IgD-negative memory B cell (primary cell): ENCODE measurements at regions not wholly inside any gene's neighbourhood (a gene's known extent, or its start where the extent isn't known, plus 50 kb on each side); places are given as distances from the start of the nearest gene placed in this dataset.
"Not testable (repeated sequence)": the region's sequence is repeated elsewhere in the genome, so short reads cannot be mapped to it uniquely, and the experiment has no call there.

ENCODE experiments used
- H3K27ac Mint-ChIP-seq, 3 donors: one replicate each; pipeline ENCODE4 v1.8.0; 2020 to 2022; ENCODE audit warnings: mild to moderate bottlenecking in 3 of 3, mixed read lengths in 3 of 3, moderate library complexity in 1 of 3
- H3K27me3 Mint-ChIP-seq: one replicate; pipeline ENCODE4 v1.8.0; 2021; ENCODE audit warnings: mixed read lengths
- H3K36me3 Mint-ChIP-seq: one replicate; pipeline ENCODE4 v1.8.0; 2020; ENCODE audit warnings: mild to moderate bottlenecking, mixed read lengths
- H3K4me1 Mint-ChIP-seq, 3 donors: one replicate each; pipeline ENCODE4 v1.8.0; 2020 to 2022; ENCODE audit warnings: mixed read lengths in 3 of 3, mild to moderate bottlenecking in 1 of 3
- H3K4me3 Mint-ChIP-seq, 4 donors: one replicate each; pipeline ENCODE4 v1.8.0; 2020 to 2022; ENCODE audit warnings: mild to moderate bottlenecking in 4 of 4, mixed read lengths in 4 of 4, moderate library complexity in 3 of 4
- H3K9me3 Mint-ChIP-seq, 3 donors: one replicate each; pipeline ENCODE4 v1.8.0; 2020 to 2021; ENCODE audit warnings: mixed read lengths in 3 of 3, mild to moderate bottlenecking in 1 of 3

GRCh38 chr11:105388006-105388405 lies 221.9 kb upstream of the GRIA4 start:
- Mint-ChIP-seq H3K4me1 (no peaks in the 10 kb centered on the region), H3K27me3 (no peaks in the 10 kb centered on the region), H3K27ac (no peak overlapping the region), H3K4me3 (no peak overlapping the region), H3K36me3 (no peaks in the 10 kb centered on the region), H3K9me3 (no peaks in the 10 kb centered on the region)

DNA sequence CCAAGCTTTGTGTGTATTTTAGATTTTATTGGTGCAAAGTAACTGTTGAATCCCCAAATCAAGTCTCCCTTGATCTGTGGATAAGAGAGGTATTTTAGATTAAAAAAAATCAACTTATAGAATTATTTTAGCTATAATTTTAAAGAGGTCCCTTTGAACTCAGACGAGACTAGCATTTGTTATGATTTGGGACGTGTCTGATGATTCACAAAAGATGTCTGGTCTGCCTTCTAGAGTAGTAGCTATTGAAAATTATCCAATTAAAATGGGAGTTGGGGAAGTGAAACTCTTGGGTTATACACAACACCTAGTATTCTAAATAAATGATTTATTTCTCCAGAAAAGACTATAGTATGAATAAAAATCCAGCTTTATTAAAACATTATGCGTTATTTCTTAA lies 227.9 kb upstream of the GRIA4 start:
- no peak overlapping the region for H3K4me3 Mint-ChIP-seq
- no peak overlapping the region for H3K27ac Mint-ChIP-seq
- H3K36me3 Mint-ChIP-seq: peaks cover 2% of the 10 kb centered on the region
- H3K4me1 Mint-ChIP-seq: no peaks in the 10 kb centered on the region
- no peaks in the 10 kb centered on the region for H3K9me3 Mint-ChIP-seq
- H3K27me3 Mint-ChIP-seq: no peaks in the 10 kb centered on the region

GRCh38 chr11:105377870-105378269 lies 232.0 kb upstream of the GRIA4 start:
- Mint-ChIP-seq H3K27ac (no peak overlapping the region), H3K4me3 (no peak overlapping the region), H3K27me3 (no peaks in the 10 kb centered on the region), H3K4me1 (no peaks in the 10 kb centered on the region), H3K36me3 (peaks cover 2% of the 10 kb centered on the region), H3K9me3 (peaks cover 6 to 9% (median 6%) of the 10 kb centered on the region in 3 donors)

DNA sequence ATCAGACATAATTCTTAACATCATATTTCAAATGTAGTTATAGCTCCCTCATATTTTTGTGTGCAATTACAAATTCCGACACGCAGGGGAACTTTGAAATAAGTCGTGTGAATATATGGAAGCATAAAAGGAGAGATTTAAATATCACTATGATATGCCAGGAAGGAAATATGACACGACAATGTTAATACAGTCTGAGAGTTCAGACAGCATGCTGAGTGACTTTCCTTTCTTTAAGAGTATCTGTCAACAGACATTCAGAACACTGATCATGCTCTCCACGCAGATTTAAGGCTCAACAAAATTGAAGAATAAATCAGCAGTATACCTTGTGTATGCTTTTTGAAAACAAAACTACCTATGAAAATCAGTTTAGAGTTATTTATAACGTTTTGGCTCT lies 232.6 kb upstream of the CARD18 start:
- Mint-ChIP-seq H3K4me1 (no peaks in the 10 kb centered on the region), H3K27ac (no peak overlapping the region), H3K4me3 (no peak overlapping the region), H3K9me3 (peaks cover 6 to 9% (median 6%) of the 10 kb centered on the region in 3 donors), H3K27me3 (no peaks in the 10 kb centered on the region), H3K36me3 (no peaks in the 10 kb centered on the region)

- no peaks in the 10 kb centered on the region for H3K27me3 Mint-ChIP-seq
- H3K36me3 Mint-ChIP-seq: no peaks in the 10 kb centered on the region
- H3K27ac Mint-ChIP-seq: no peak overlapping the region
- H3K9me3 Mint-ChIP-seq: peaks cover 2 to 8% (median 5%) of the 10 kb centered on the region in 3 donors
- no peak overlapping the region for H3K4me3 Mint-ChIP-seq
- H3K4me1 Mint-ChIP-seq: no peaks in the 10 kb centered on the region
These were observed 231.7 kb upstream of the CARD18 start for GRCh38 chr11:105371311-105371710.

DNA sequence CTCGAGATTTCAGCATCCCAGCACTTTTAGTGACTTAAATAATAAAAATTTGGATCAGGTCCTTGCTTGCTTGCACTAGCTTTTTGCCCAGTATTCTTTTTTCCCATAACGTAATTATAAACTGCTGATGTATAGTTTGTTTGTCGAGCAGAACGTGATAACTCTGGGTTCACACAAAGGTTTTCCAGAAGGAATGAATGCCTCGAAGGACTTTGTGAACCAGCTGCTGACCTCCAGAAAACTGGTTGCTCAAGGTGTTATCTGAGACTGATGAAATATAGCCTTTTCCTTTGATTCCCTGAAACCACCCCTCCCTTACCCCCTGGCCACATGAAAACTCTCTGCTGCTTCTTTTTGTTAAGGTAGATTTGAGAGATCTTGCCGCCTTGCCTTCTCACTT lies 229.1 kb upstream of the CARD18 start:
- Mint-ChIP-seq H3K4me3 (no peak overlapping the region), H3K36me3 (no peaks in the 10 kb centered on the region), H3K4me1 (no peaks in the 10 kb centered on the region), H3K9me3 (no peaks in the 10 kb centered on the region), H3K27ac (no peak overlapping the region), H3K27me3 (no peaks in the 10 kb centered on the region)

- Mint-ChIP-seq H3K27ac (no peak overlapping the region), H3K4me1 (no peaks in the 10 kb centered on the region), H3K36me3 (no peaks in the 10 kb centered on the region), H3K9me3 (no peaks in the 10 kb centered on the region), H3K27me3 (no peaks in the 10 kb centered on the region), H3K4me3 (no peak overlapping the region)
These were observed 227.6 kb upstream of the CARD18 start for GRCh38 chr11:105367129-105367528.

DNA sequence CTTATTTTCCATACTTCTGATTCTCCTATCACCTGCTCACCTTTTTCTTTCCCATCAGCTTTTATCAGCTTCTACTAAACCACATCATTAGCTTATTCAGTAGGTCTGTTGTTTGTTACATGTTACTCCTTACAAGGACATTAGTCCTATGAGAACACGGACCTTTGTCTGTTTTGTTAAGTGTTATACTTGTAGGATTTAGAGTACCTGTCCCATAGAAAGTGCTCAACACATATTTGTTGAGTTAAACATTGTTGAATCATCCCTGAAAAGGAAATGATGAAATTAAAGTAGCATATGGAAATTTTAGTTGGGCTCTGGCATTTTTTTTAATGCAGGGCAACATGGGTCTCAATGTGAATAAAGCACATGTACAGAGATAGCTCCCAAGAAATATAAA lies 222.1 kb upstream of the CARD18 start:
- no peak overlapping the region for H3K27ac Mint-ChIP-seq
- H3K4me1 Mint-ChIP-seq: no peaks in the 10 kb centered on the region
- no peaks in the 10 kb centered on the region for H3K27me3 Mint-ChIP-seq
- no peaks in the 10 kb centered on the region for H3K9me3 Mint-ChIP-seq
- H3K36me3 Mint-ChIP-seq: no peaks in the 10 kb centered on the region
- H3K4me3 Mint-ChIP-seq: no peak overlapping the region

DNA sequence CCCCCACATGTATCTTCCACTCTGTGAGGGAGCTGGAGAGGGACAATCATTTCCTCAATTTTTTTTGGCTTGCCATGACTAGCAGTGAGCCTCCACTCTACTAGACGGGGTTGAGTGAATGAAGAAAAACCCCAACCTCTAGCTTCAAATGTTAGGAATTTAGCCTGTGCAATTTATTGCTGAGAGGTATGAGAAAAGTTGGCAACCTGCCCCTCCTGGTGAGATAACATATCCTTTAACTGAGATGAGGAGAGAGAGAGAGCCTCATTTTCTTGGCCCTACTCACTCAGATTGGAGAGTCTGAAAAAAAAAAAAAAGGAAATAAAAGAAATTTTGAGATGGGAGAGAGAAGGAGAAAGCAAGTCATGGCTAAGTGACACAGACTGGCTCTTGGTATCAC lies 218.2 kb upstream of the CARD18 start:
- Mint-ChIP-seq H3K27ac (no peak overlapping the region), H3K9me3 (no peaks in the 10 kb centered on the region), H3K4me3 (no peak overlapping the region), H3K36me3 (no peaks in the 10 kb centered on the region), H3K4me1 (no peaks in the 10 kb centered on the region), H3K27me3 (no peaks in the 10 kb centered on the region)

DNA sequence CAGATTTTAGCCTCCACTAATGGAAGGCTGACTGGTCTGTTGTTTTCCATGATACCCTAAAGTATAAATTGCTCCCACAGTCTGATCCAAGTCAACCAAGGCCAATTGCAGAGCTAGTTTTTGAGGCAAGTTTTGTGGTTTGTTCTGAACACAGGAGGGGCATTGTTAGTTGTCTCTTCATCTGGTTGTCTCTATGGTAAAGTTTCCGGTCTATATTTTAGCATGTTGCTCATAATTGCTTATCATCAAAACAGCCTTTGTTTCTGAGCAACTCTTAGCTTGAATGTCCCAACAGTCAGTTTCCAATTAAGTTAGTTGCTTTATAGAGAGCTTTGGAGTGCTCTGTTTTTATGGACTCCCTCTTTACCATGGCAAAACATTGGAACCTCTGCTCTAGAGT lies 217.6 kb upstream of the CARD18 start:
- Mint-ChIP-seq H3K9me3 (no peaks in the 10 kb centered on the region), H3K4me3 (no peak overlapping the region), H3K27me3 (no peaks in the 10 kb centered on the region), H3K27ac (no peak overlapping the region), H3K4me1 (no peaks in the 10 kb centered on the region), H3K36me3 (no peaks in the 10 kb centered on the region)

DNA sequence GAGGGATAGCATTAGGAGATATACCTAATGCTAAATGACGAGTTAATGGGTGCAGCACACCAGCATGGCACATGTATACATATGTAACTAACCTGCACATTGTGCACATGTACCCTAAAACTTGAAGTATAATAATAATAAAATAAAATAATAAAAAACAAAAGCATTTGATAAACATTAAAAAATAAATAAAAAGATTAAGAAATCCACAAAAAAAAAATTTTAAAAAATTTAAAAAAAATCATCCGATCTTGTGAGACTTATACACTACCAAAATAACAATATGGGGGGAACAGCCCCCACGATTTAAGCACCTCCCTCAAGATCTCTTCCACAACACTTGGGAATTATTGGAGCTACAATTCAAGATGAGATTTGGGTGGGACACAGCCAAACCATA lies 210.3 kb upstream of the CARD18 start:
- H3K9me3 Mint-ChIP-seq, H3K36me3 Mint-ChIP-seq, H3K27ac Mint-ChIP-seq, H3K4me3 Mint-ChIP-seq, H3K4me1 Mint-ChIP-seq, H3K27me3 Mint-ChIP-seq: not testable (repeated sequence)

DNA sequence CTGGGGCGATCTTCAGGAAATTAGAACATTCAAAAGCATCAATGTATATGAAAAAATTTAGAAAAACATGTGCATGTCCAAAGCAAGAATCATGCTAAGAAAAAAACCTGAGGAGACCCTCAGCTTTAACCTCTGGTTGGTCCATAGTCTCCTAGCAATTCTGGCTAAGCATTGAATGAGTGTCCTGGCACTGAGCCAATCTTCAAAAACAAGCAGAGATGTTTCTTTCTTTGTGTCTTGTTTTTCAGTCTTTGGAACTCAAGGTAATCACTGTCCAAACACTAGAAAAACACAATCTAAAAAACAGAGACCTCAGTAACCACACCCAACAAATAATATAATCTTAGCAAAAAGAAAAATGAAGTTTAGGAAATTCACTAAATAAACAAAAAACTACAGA lies 205.4 kb upstream of the CARD18 start:
- no peaks in the 10 kb centered on the region for H3K27me3 Mint-ChIP-seq
- no peak overlapping the region for H3K4me3 Mint-ChIP-seq
- H3K9me3 Mint-ChIP-seq: peaks cover 4 to 10% (median 9%) of the 10 kb centered on the region in 3 donors
- no peak overlapping the region for H3K27ac Mint-ChIP-seq
- no peaks in the 10 kb centered on the region for H3K4me1 Mint-ChIP-seq
- peaks cover 3% of the 10 kb centered on the region for H3K36me3 Mint-ChIP-seq

DNA sequence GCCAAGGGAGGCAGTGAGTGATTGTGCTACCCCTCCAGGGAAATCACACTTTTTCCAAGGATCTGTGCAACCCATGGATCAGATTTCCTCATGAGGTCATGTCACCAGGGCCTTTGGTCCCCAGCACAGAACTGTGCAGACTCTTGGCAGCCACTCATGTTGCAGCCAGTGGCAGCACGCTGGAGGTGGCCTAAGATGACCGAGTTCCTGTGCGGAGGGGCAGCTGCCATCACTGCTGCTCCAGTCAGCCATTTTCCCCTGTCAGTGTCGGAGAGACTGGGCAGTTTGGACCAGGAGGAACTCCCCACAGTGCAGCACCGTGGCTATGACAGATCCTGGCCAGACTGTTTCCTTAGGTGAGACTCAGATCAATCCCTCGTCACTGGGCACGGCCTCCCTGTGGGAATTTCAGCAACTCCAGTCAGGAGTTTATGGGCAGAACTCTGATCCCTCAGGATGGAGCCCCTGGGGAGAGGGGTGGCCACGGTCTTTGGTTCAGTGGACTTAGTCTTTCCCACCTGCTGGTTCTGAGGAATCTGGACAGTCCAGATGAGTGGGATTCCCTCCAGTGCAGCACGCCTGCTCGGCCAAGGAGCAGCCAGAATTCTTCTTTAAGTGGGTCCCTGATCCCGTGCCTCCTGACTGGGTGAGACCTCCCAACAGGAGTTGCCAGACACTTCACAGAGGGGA lies 194.6 kb upstream of the CARD18 start:
- no peaks in the 10 kb centered on the region for H3K36me3 Mint-ChIP-seq
- H3K27ac Mint-ChIP-seq: no peak overlapping the region
- H3K4me1 Mint-ChIP-seq: no peaks in the 10 kb centered on the region
- no peak overlapping the region for H3K4me3 Mint-ChIP-seq
- peaks cover 2 to 7% (median 3%) of the 10 kb centered on the region in 3 donors for H3K9me3 Mint-ChIP-seq
- H3K27me3 Mint-ChIP-seq: no peaks in the 10 kb centered on the region

DNA sequence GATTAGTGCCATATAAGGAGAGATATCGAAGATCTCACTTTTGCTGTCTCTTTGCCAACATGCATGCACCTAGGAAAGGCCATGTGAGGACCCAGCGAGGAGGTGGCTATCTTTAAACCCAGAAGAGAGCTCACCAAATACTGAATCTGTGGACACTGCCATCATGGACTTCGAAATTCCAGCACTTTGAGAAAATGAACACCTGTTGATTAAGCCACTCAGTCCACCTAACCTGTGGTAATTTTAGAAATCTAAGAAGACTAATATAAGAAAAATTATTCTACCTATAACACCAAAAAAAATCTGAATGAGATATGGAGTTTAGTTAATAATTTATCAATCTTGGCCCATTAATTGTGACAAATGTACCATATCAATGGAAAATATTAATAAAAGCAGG lies 193.6 kb upstream of the CARD18 start:
- peaks cover 0 to 7% (median 2%) of the 10 kb centered on the region in 3 donors for H3K9me3 Mint-ChIP-seq
- H3K36me3 Mint-ChIP-seq: no peaks in the 10 kb centered on the region
- no peak overlapping the region for H3K4me3 Mint-ChIP-seq
- peaks cover 2% of the 10 kb centered on the region for H3K27me3 Mint-ChIP-seq
- no peak overlapping the region for H3K27ac Mint-ChIP-seq
- H3K4me1 Mint-ChIP-seq: no peaks in the 10 kb centered on the region

DNA sequence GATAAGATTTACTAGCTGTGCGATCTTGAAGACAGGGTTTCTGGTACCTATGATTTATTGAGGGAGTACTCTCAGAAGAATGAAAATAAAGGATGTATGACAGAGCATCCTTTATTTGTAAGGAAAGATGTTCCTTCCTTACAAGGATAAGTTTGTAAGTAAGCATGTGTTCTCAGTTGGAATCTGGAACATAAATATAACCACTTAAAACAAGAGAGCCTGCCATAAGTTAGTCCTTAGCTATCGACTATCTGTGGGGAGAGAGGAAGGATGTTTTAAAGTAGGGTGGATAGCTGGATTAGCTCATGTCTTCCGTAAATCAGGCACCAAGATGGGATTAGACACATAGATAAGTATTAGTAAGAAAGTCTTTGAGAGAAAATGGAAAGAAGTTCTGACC lies 192.6 kb upstream of the CARD18 start:
- Mint-ChIP-seq H3K27me3 (peaks cover 2% of the 10 kb centered on the region), H3K9me3 (peaks cover 0 to 7% (median 2%) of the 10 kb centered on the region in 3 donors), H3K27ac (no peak overlapping the region), H3K4me3 (no peak overlapping the region), H3K36me3 (no peaks in the 10 kb centered on the region), H3K4me1 (no peaks in the 10 kb centered on the region)

DNA sequence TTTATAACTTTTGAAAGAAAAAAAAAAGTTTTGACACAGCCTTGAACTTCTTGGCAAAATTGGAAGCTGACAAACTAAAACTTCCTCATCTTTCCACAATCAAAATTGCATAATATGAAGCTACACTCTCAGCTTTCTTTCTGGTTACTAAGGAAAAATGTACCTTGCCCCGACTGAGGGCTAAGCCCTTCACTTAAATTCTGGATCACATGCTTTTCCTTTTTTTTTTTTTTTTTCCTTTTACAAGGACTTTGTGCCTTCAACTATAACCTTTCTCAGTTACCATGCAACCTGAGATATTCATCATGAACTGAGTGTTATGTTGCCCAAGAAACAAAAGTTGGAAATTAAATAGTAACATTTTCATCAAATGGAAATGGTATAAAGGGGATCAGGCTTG lies 188.5 kb upstream of the CARD18 start:
- H3K4me3 Mint-ChIP-seq: no peak overlapping the region
- no peak overlapping the region for H3K27ac Mint-ChIP-seq
- H3K36me3 Mint-ChIP-seq: no peaks in the 10 kb centered on the region
- H3K4me1 Mint-ChIP-seq: no peaks in the 10 kb centered on the region
- peaks cover 2% of the 10 kb centered on the region for H3K27me3 Mint-ChIP-seq
- peaks cover 0 to 2% (median 0%) of the 10 kb centered on the region in 3 donors for H3K9me3 Mint-ChIP-seq

GRCh38 chr11:105324156-105324555 lies 184.6 kb upstream of the CARD18 start:
- Mint-ChIP-seq H3K9me3 (no peaks in the 10 kb centered on the region), H3K27me3 (peaks cover 2% of the 10 kb centered on the region), H3K4me1 (no peaks in the 10 kb centered on the region), H3K4me3 (no peak overlapping the region), H3K36me3 (no peaks in the 10 kb centered on the region), H3K27ac (no peak overlapping the region)
